Testis (tissue), 2 donors: ENCODE measurements at regions not wholly inside any gene's neighbourhood (a gene's known extent, or its start where the extent isn't known, plus 50 kb on each side); places are given as distances from the start of the nearest gene placed in this dataset.

Experiments
- DNase-seq: peaks from one replicate; pipeline ENCODE4 v3.0.0-alpha.2; 2019
- H3K27ac ChIP-seq, 2 donors: fragments of 200-600 bp; sonication (generic); one replicate each; pipeline ENCODE4 v1.5.1; 2019
- H3K27me3 ChIP-seq: fragments of 200-600 bp; sonication (generic); one replicate; pipeline ENCODE4 v1.5.1; 2019
- H3K36me3 ChIP-seq: fragments of 200-600 bp; sonication (generic); one replicate; pipeline ENCODE4 v1.5.1; 2017; ENCODE audit warnings: low read depth; ENCODE audit errors: missing control alignments
- H3K4me1 ChIP-seq: fragments of 200-600 bp; sonication (generic); one replicate; pipeline ENCODE4 v1.5.1; 2019
- H3K4me3 ChIP-seq, 2 donors: fragments of 200-600 bp; sonication (generic); one replicate each; pipeline ENCODE4 v1.5.1; 2017 to 2019
- H3K9me3 ChIP-seq: fragments of 200-600 bp; sonication (generic); one replicate; pipeline ENCODE4 v1.5.1; 2017
- CTCF ChIP-seq, 3 experiments: fragments of 450-650 bp in 2 of 3; fragments of 200-600 bp in 1 of 3; sonication (generic) in 1 of 3; IDR thresholded peaks; one replicate each; pipeline ENCODE4 v1.5.1; 2016 to 2019; ENCODE audit warnings: antibody characterized with exemption in 3 of 3, mild to moderate bottlenecking in 2 of 3, moderate library complexity in 1 of 3
- POLR2A ChIP-seq: fragments of 450-650 bp; IDR thresholded peaks from one replicate; pipeline ENCODE4 v1.6.1; 2017; ENCODE audit warnings: antibody characterized with exemption, mild to moderate bottlenecking, moderate library complexity
- WGBS, 2 donors: methylation state at CpG; one replicate each; pipeline ENCODE4 v1.1.5; 2018; 5-methylcytosine and 5-hydroxymethylcytosine counted together
- intact Hi-C: fragments of 100-400 bp; cut with DNase I; formaldehyde crosslinking; loops from one replicate; pipeline ENCODE4 v1.15.1; 2023; ENCODE audit warnings: low total_unique reads

- TF ChIP-seq POLR2A = no peak
- TF ChIP-seq CTCF (IDR thresholded peaks at IDR 0.05) = no peak
- 65 to 67% methylated on average over 2 of the region's 2 CpGs for WGBS, 2 donors
These were observed 1555.4 kb upstream of the MIR17HG start for GRCh38 chr13:89791971-89792630.

GRCh38 chr13:89796196-89796595, 1551.3 kb upstream of the MIR17HG start:
- H3K9me3 ChIP-seq = no peaks in the 10 kb centered on the region
- no peak for TF ChIP-seq POLR2A
- TF ChIP-seq CTCF (IDR thresholded peaks at IDR 0.05) = no peak
- H3K36me3 ChIP-seq = no peaks in the 10 kb centered on the region
- no peaks in the 10 kb centered on the region for H3K4me1 ChIP-seq
- H3K27ac ChIP-seq = no peak overlapping the region
- intact Hi-C loops = no loop called here
- DNase-seq = no peak
- no peaks in the 10 kb centered on the region for H3K27me3 ChIP-seq
- no peak overlapping the region for H3K4me3 ChIP-seq
- 93 to 99% methylated on average over 4 of the region's 4 CpGs for WGBS, 2 donors

More at GRCh38 chr13:89791971-89792630, 1555.4 kb upstream of the MIR17HG start:
- no peak overlapping the region for H3K27ac ChIP-seq
- H3K4me1 ChIP-seq = no peaks in the 10 kb centered on the region
- H3K27me3 ChIP-seq = no peaks in the 10 kb centered on the region
- H3K9me3 ChIP-seq = no peaks in the 10 kb centered on the region
- no peak overlapping the region for H3K4me3 ChIP-seq
- DNase-seq = no peak
- intact Hi-C loops = no loop called here
- H3K36me3 ChIP-seq = no peaks in the 10 kb centered on the region

- no peak overlapping the region for H3K4me3 ChIP-seq
- no peaks in the 10 kb centered on the region for H3K27me3 ChIP-seq
- H3K9me3 ChIP-seq = no peaks in the 10 kb centered on the region
- TF ChIP-seq POLR2A = no peak
- TF ChIP-seq CTCF (IDR thresholded peaks at IDR 0.05) = no peak
- H3K27ac ChIP-seq = no peak overlapping the region
- intact Hi-C loops = no loop called here
- DNase-seq = no peak
- H3K36me3 ChIP-seq = no peaks in the 10 kb centered on the region
- no peaks in the 10 kb centered on the region for H3K4me1 ChIP-seq
These were observed 1543.6 kb upstream of the MIR17HG start for GRCh38 chr13:89803839-89804238.

GRCh38 chr13:89806594-89806993, 1540.9 kb upstream of the MIR17HG start:
- 90 to 93% methylated on average over 4 of the region's 4 CpGs for WGBS, 2 donors
- no peak overlapping the region for H3K27ac ChIP-seq
- H3K4me3 ChIP-seq = no peak overlapping the region
- H3K9me3 ChIP-seq = no peaks in the 10 kb centered on the region
- H3K36me3 ChIP-seq = no peaks in the 10 kb centered on the region
- intact Hi-C loops = no loop called here
- H3K27me3 ChIP-seq = no peaks in the 10 kb centered on the region
- DNase-seq = no peak
- no peaks in the 10 kb centered on the region for H3K4me1 ChIP-seq
- TF ChIP-seq POLR2A = no peak
- no peak for TF ChIP-seq CTCF (IDR thresholded peaks at IDR 0.05)

- no peaks in the 10 kb centered on the region for H3K9me3 ChIP-seq
- no peak for TF ChIP-seq CTCF (IDR thresholded peaks at IDR 0.05)
- no peak for TF ChIP-seq POLR2A
- no peaks in the 10 kb centered on the region for H3K27me3 ChIP-seq
- no peaks in the 10 kb centered on the region for H3K36me3 ChIP-seq
- H3K4me1 ChIP-seq = no peaks in the 10 kb centered on the region
- WGBS, 2 donors = 78 to 87% methylated on average over 2 of the region's 2 CpGs
- H3K27ac ChIP-seq = no peak overlapping the region
- DNase-seq = no peak
- intact Hi-C loops = no loop called here
- no peak overlapping the region for H3K4me3 ChIP-seq
These were observed 1534.6 kb upstream of the MIR17HG start for GRCh38 chr13:89812856-89813255.
